Putamen (tissue), 1 donor: ENCODE measurements at regions not wholly inside any gene's neighbourhood (a gene's known extent, or its start where the extent isn't known, plus 50 kb on each side); places are given as distances from the start of the nearest gene placed in this dataset.

ENCODE experiments used
- DNase-seq: peaks from one replicate; pipeline ENCODE4 v3.0.0-alpha.2; 2016; ENCODE audit warnings: low spot score

DNA sequence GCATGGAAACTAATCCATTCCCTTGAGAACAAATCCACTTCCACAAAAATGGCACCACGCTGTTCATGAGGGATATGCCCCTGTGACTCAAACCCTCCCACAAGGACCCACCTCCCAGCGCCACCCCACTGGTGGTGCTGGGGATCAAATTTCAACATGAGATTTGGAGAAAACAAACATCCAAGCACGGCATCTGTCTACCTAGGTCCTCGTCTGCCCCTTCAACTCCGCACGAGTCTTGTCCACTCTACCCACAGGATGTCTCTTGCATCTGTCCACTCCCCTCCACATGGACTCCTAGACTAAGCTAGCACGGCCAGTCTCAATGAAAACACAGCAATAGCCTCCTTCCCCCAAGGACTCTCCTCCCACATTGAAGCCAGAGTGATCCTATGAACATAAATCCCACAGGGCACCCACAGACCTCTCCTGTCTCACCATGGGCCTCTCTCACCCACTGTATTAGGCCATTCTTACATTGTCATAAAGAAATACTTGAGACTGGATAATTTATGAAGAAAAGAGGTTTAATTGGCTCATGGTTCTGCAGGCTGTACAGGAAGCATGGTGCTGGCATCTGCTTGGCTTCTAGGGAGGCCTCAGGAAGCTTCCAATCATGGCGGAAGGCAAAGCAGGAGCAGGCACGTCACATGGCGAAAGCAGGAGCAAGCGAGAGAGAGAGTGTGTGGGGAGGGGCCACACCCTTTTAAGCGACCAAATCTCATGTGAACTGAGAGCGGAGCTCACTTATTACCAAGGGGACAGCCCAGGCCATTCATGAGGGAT lies 101.4 kb downstream of the TOMM20 start:
- no peak for DNase-seq

DNA sequence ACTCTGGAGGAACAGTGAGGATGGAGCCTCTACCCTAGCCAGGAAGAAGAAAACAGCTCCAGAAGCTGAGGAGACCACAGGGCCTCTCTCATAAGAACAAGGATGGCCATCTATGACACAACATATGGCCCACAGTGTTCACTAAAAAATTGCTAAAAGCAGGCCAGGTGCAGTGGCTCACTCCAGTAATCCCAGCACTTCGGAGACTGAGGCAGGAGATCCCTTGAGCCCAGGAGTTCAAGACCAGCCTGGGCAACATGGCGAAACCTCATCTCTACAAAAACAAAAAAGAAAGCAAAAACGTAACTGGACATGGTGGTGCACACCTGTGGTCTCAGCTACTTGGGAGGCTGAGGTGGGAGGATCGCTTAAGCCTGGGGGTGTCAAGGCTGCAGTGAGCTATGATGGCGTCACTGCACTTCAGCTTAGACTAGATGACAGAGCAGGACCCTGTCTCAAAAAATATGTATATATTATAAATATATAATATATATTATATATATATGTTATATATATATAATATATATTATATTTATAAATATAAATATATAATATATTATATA lies 103.1 kb downstream of the TOMM20 start:
- no peak for DNase-seq

DNA sequence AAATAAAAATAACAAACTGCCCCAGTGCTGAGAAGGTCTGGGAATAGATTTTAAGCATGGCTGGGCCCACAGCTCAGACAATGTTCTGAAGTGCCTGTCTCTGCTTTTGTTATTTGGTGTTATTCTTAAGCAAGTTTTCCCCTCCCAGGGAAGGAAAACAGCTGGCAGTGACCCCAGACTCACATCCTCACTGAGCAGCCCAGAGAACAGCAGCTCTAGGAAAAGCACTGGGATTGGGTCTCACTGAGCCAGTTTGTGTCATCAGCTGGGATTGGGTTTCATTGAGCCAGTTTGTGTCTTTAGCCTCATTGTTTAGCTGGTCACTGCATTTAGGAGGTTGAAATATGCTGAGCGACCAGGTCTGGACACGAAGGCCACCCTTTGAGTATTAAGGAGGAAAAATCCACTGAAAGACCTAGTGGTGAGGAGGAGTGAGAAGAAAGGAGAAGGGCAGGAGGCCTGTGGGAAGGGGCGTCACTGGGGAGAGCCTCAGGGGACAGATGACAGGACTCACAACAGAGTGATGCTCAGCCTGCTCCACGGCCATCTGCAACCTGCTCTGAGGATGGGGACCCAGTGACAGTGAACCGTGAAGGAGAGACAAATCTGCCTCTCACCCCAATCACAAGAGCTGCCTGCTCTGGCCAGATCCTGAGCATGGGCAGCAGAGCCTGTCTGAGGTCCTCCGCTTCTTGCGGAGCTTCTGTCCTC lies 103.8 kb downstream of the TOMM20 start:
- no peak for DNase-seq

DNA sequence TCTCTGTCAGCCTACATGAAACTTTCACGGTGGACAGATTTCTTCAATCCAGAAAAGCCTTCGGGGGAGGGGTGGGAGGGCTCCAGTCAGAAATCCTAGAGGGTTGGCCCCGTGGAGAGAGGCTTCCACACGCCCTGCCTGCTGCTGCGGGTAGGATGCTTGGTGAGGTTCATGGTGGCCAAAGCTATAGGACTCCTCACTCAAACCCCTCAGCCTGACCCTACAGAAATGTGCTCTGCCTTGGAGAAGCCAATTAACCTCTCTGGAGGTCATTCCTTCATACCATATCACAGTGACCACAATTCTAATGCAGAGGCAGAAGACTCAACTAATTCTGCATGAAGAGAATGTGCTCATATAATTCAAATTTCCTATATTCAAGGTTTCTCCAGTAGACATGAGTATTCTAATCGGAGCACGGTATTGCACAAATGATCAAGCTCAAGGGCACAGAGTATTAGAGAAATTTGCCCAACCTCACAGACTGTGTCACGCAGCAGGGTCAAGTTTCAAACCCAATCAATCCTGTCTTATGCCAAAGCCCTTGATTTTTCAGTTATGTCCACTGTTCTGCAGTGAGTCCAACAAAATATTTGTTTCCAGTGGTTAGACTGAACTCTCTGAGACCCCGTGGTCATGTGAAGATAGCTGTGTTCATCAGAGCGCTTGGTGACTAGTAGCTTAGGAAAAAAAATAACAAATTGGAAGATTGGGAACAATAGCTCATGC lies 104.8 kb downstream of the TOMM20 start:
- DNase-seq = no peak

DNA sequence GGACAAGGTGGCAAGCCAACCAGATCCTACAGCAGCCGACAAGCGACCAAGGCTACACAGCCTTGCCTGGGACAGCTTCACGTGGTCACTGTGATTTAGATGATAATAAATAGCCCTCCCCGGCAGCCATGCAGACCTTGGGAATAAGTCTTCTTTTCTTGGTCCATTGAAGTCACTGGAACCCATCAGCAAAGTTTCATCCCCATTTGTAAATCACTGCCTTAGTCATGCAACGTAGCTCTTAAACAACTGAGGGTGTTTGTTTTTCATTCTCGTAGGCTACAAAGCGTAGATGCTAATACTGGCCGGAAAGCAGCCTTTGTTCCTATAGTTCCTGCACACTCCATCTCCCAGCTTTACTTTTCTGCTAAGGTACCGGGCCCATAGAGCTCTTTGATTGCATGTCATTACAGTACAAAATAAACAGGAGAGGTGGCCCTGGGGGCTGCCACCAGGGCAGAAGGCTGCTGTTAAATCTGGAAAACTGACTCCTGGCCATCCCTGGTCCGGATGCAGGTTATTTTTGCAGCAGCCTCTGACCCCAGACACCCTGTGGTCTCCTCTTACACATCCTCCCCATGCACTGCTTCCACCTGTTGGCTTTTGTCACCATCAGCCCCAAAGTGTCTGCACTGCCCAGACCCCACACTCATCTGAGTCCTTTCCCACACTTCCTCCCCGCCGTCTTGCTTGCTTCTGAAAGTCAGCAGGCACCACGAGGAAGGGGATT lies 105.5 kb downstream of the TOMM20 start:
- no peak for DNase-seq

DNA sequence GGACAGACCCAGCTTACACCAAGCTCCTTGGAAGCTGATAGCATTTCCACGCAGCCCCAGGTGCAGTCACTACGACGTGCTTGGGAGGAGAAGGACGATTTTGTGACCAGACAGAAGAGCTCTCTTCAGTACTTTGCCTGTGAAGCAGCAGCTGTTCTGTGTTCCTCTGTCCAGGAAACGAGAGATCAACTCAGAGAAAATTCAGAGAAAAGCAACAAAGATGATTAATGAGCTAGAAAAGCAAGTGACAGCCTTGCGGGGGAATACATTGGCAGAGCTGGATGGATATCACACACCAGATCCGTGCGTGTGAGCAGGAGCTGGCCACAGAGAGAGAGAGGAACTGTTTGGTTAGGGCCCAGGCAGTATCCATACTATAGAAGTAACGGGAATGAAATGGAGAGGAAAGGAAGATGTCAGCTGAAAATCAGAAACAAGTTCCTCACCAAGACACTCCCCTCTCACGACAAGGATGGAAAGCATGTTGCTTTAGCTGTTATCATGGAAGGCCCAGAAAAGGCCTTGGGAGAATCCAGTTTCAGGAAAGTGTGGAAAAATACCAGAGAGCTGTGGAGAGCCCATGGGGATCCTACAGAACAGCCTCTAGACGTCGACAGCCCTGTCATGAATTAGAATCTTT lies 106.2 kb downstream of the TOMM20 start:
- DNase-seq = no peak

DNA sequence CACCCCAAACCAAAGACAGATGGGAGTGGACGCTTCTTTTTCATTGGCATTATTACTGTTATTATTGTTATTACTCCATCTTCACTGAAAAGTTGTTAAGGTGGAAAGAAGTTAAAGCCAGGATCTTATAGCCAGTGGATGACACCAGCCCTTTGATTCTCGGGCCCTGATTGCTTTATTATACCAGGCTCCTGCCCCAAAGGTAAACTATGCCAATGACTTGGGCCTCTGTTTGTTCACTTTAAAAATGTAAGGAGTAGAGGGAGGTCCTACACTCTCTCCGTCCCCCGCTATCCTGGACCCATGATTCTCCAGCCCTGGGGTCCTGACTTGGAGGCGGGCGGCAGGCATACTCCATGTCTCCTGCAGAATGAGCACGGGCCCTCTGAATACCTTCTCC lies 106.8 kb downstream of the TOMM20 start:
- no peak for DNase-seq

DNA sequence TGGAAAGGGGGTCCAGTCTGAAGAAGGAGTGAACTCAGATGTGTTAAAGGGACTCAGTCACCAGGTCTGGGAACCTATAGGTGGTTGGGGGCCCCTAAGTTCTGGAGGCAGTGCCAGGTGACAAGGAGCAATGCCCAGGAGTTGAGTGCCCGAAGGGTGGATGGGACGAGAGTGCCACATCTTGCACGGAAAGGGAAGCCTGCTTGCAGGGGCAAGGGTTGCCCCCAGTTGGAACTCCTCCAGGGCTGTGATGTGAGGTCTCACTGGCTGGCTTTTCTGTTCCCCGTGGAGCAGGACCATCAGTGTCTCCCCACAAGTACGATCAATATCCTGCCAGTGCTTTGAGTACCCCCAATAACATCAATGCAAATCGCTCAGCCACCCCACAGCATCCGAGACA lies 107.3 kb downstream of the TOMM20 start:
- DNase-seq = no peak

DNA sequence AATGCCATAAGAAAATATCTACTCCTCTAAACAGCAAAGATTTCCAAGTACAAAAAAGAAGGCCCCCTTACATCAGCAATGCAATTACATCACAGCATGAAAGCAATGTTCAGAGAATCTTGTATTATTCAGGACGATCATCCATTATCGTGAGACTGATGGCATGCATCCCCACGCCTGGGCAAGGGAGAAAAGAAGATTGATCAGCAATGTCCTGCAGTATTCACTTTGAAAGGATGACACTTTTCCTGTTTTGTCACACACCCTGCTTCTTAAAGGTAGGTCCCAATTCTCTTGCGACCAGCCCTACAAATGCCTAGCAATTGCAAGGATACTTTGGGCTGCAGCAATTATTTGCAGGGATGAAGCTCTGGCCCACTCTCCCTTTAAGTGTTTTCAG lies 108.7 kb downstream of the TOMM20 start:
- DNase-seq = no peak

DNA sequence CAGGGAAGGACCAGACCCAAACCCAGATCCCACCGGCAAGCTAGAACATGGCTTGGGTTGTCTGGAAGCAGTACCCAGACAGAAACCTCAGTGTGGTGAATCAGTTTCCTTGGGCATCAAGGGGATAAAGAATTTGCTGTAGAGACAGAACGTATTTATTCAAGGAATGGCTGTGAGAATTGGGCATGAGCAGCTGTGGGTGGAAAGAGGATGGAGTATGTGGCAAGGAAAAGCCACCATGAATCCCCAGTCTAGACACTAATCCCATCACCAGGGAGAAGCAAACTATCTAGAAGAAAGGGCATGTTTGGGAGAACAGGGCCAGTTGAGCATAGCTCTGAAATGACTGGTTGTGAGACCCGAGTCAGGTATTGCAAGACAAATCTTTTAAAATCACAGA lies 109.2 kb downstream of the TOMM20 start:
- no peak for DNase-seq

DNA sequence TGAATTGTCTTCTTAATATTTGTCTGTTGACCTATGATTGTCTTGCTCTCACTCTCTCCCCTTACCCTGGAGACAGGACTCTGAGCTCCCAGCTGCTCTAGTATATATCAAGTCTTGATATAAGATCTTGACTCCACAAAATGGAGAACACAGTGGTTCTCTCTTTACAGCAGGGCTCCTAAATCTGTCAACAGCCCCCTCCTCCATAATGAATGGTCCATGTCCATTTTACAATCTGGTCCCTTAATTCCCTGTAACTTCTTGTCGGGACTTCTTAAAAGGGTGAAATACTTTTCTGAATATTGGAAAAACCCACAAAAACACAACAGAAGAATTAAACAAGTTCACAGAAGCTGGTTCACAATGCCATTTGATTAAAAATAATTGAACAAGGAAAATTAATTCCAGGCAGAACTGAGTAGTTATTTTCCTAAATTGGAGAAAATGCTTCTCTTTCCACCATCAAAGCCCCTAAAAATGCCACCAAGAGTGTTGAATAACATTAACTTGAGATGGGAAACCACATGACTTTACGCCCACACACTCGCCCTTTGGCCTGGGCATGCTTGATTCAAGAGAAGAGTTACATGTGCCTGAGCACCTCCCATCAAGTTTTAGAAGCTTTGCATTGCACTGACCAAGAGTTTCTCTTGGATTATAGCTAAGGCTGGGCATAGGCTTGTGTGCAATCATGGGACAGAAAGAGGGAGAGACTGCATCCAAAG lies 109.8 kb downstream of the TOMM20 start:
- no peak for DNase-seq

DNA sequence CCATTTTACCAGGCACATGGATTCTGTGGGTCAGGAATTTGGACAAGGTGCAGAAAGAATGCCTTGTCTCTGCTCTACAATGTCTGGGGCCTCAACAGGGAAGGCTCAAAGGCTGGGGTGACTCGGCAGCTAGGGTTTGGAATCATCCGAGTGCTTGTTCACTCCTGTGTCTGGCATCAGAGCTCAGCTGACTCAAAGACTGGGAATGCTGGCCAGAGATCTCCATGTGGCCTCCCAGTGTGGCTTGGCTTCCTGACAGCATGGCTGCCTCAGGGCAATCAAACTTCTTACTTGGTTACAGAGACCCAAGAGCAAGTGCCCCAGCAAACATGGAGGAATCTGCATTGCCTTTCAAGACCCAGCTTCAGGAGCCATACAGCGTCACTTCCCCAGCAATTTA lies 110.5 kb downstream of the TOMM20 start:
- no peak for DNase-seq

DNA sequence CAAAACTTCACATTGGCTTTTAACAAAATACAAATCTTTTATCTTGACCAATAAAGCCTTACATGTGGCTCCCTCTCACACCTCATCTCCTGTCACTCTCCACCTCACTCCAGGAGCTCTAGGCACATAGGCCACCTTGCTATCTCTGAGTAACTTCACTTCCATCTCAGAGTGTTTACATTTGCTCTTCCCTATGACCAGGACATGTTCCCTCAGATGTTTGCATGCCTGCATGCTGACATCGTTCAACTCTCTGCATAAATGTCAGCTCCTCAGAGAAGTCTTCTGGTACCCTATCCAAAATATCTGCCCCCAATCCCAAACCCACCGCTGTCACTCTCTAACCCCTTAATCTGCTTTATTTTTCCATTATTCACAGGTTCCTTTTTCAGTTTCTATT lies 110.9 kb downstream of the TOMM20 start:
- no peak for DNase-seq

DNA sequence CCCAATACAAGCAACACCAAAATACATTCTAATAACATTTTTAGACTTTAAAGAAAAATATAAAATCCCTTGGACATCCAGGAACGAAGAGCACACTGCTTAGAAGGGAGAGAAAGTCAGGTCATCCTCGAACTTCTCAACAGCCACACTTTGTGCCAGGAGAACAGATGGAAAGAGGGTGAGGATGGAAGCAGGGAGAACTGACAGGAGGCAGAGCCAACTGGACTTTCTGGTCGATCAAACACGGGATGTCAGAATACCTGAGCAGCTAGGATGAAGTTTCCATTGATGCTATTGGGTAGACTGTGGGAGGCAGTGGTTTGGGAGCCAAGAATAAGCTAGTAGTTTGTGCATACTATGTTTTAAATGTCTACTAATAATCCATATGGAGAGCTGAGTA lies 111.4 kb downstream of the TOMM20 start:
- DNase-seq = no peak

DNA sequence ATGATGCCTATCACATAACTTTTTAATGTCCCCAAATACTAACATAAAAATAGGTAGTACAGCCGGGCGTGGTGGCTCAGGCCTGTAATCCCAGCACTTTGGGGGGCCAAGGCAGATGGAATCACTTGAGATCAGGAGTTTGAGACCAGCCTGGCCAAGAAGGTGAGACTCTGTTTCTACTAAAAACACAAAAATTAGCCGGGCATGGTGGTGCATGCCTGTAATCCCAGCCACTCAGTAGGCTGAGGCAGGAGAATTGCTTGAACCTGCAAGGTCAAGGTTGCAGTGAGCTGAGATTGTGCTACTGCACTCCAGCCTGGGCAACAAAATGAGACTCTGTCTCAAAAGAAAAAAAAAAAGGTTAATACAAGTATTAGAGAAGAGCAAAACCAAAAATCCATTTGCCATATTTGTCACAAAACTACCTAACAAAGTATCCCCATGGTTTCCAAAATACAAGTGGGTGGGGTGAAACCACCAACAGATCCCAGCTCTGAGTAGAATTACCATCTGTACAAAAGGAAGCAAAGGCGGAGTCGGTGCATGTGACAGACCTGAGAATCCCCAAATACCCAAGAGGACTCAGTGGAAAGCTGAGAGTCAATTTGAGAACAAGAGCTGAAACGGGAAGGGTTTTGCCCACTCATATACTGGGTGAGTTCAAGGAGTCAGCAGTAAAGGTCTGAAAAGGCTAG lies 113.2 kb downstream of the TOMM20 start:
- no peak for DNase-seq

DNA sequence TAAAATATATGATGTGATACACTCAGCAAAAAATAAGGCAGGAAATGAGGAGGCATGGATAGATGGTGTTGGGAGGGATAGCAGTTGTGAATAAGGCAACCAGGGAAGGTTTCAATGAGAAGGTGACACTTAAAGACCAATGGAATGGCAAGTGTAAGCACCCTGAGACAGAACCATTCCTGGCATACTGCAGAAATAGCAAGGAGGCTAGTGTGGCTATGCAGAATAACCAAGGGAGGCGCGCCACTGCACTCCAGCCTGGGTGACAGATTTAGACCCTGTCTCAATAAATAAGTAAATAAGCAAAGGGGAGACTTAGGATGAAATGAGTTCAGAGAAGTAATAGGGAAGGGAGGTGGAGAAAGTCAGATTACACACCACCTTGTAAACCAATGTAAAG lies 113.9 kb downstream of the TOMM20 start:
- no peak for DNase-seq

DNA sequence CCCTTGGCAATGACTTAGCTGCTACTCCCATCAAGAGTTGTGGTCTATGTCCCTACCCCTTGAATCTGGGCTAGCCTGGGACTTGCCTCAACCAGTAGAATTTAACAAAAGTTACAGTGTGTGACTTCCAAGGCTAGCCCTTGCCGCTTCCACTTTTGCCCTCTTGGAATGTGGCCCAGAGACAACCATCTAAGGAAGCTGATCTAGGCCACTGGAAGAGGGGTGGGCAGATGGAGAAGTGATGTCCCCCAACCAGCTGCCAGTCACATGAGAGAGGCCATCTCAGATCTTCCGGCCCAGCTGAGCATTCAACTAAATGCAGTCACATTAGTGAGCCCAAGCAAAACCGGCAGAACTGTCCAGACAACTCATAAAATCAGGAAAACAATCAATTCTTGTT lies 115.1 kb downstream of the TOMM20 start:
- DNase-seq = peak; percentile 23

DNA sequence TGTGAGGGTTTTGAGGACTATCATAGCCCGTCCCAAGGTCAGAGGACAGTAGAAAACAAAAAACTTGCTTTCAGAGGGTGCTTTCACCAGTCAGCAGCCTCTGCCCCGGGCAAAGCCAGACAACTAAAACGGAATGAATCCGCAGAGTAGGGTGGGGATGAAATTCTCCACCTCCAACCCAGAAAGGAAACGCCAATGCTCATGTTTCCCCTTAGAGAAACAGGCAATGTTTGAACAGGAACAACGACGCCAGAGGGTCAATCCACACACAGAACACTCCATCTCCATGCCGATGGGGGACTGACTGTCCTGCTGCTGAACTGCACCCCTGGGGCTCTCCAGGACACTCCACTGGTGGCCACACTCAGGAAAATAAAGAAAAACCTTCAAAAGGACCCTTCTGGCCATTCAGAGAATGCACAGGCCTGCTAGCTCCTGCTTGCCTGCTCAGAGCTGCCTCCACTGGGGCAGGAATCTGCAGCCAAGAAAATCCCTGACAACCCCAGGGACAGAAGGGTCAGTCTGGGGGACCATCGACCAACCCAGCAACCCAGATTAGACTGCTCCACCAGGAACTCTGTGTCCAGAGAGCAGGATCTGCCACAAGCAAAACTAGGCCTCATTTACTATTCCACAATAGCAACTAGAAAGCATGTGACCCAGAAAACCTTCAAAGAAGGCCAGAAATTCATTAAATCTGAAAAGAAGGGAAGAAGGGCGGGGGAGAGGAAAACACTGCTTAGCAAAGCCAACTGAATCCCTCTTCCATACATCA lies 116.0 kb downstream of the TOMM20 start:
- peak; percentile 47 for DNase-seq
